ENCODE measurements at regions not wholly inside any gene's neighbourhood (a gene's known extent, or its start where the extent isn't known, plus 50 kb on each side); places are given as distances from the start of the nearest gene placed in this dataset.

GRCh38 chr22:34035209-34035608 lies 114.9 kb upstream of the LARGE1 start:
- H3K9me3 ChIP-seq (ENCODE audit: control insufficient read depth in 2 of 2, insufficient read depth in 1 of 2, low read length in 1 of 2) = no peaks in the 10 kb centered on the region
- no peaks in the 10 kb centered on the region for H3K27me3 ChIP-seq (ENCODE audit: control insufficient read depth in 2 of 2, insufficient read depth in 1 of 2, low read length in 1 of 2)
- WGBS = 93% methylated on average over 1 of the region's 1 CpG
- H3K4me3 ChIP-seq (ENCODE audit: low read length in 2 of 2) = no peak overlapping the region
- DNase-seq (ENCODE audit: low read depth in 6 of 9, low spot score in 9 of 9) = no peak
- no peak overlapping the region for H3K27ac ChIP-seq (ENCODE audit: low read depth in 1 of 2, low read length in 1 of 2)
- no peaks in the 10 kb centered on the region for H3K36me3 ChIP-seq (ENCODE audit: control insufficient read depth in 2 of 2, insufficient read depth in 2 of 2, low read length in 1 of 2)
- H3K4me1 ChIP-seq (ENCODE audit: control insufficient read depth in 2 of 2, insufficient read depth in 2 of 2, low read length in 2 of 2) = no peaks in the 10 kb centered on the region

DNA sequence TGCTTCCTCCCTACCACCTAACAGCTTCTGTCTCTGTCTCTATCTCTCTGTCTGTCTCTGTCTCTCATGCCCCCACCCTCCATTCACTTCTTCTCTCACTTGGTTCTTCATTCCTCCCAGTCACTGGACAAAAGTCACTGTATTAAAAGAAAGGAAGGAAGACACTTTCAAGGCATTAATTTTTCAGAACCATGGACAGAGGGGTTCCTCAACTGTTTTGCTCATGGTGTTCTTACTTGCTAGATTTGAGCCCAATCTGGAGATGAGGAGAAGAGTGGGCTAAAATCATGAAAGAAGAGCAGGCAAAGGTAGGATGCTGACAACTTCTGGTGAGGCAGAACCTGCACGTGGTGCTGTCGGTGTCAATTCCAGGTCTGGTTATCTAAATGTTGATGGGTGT lies 116.7 kb upstream of the LARGE1 start:
- H3K4me3 ChIP-seq (ENCODE audit: low read length in 2 of 2) = no peak overlapping the region
- no peak for DNase-seq (ENCODE audit: low read depth in 6 of 9, low spot score in 9 of 9)
- 66% methylated on average over 2 of the region's 2 CpGs for WGBS
- no peaks in the 10 kb centered on the region for H3K27me3 ChIP-seq (ENCODE audit: control insufficient read depth in 2 of 2, insufficient read depth in 1 of 2, low read length in 1 of 2)
- H3K4me1 ChIP-seq (ENCODE audit: control insufficient read depth in 2 of 2, insufficient read depth in 2 of 2, low read length in 2 of 2) = no peaks in the 10 kb centered on the region
- H3K36me3 ChIP-seq (ENCODE audit: control insufficient read depth in 2 of 2, insufficient read depth in 2 of 2, low read length in 1 of 2) = no peaks in the 10 kb centered on the region
- H3K9me3 ChIP-seq (ENCODE audit: control insufficient read depth in 2 of 2, insufficient read depth in 1 of 2, low read length in 1 of 2) = no peaks in the 10 kb centered on the region
- H3K27ac ChIP-seq (ENCODE audit: low read depth in 1 of 2, low read length in 1 of 2) = no peak overlapping the region

- WGBS = 86% methylated on average over 11 of the region's 11 CpGs
These were observed 118.7 kb upstream of the LARGE1 start for GRCh38 chr22:34038801-34039555.

DNA sequence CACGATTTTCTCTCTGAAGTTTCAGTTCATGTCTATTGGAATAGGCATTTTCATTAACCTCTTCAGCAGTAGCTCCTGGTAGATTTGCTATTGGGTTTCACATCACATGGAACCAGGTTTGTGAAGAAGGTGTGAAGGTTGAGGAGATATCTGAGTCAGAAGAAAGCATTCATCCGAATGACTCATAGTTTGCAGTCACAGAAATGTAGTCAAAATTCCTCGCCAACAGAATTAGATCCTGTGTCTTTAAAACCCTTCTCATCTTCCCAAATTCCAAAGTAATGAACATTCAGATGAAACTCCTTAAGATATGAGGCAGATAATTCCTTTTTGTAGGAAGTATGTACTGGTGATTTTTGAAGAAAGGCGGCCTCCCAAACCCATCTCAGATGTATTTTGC lies 125.0 kb upstream of the LARGE1 start:
- DNase-seq (ENCODE audit: low read depth in 6 of 9, low spot score in 9 of 9) = no peak
- WGBS = 89% methylated on average over 4 of the region's 4 CpGs
- no peaks in the 10 kb centered on the region for H3K9me3 ChIP-seq (ENCODE audit: control insufficient read depth in 2 of 2, insufficient read depth in 1 of 2, low read length in 1 of 2)
- H3K27ac ChIP-seq (ENCODE audit: low read depth in 1 of 2, low read length in 1 of 2) = no peak overlapping the region
- no peaks in the 10 kb centered on the region for H3K36me3 ChIP-seq (ENCODE audit: control insufficient read depth in 2 of 2, insufficient read depth in 2 of 2, low read length in 1 of 2)
- H3K27me3 ChIP-seq (ENCODE audit: control insufficient read depth in 2 of 2, insufficient read depth in 1 of 2, low read length in 1 of 2) = no peaks in the 10 kb centered on the region
- H3K4me3 ChIP-seq (ENCODE audit: low read length in 2 of 2) = no peak overlapping the region
- no peaks in the 10 kb centered on the region for H3K4me1 ChIP-seq (ENCODE audit: control insufficient read depth in 2 of 2, insufficient read depth in 2 of 2, low read length in 2 of 2)

More at GRCh38 chr22:34038801-34039555, 118.7 kb upstream of the LARGE1 start:
- no peaks in the 10 kb centered on the region for H3K36me3 ChIP-seq (ENCODE audit: control insufficient read depth in 2 of 2, insufficient read depth in 2 of 2, low read length in 1 of 2)
- DNase-seq (ENCODE audit: low read depth in 6 of 9, low spot score in 9 of 9) = no peak
- H3K9me3 ChIP-seq (ENCODE audit: control insufficient read depth in 2 of 2, insufficient read depth in 1 of 2, low read length in 1 of 2) = no peaks in the 10 kb centered on the region
- no peaks in the 10 kb centered on the region for H3K27me3 ChIP-seq (ENCODE audit: control insufficient read depth in 2 of 2, insufficient read depth in 1 of 2, low read length in 1 of 2)
- no peak overlapping the region for H3K27ac ChIP-seq (ENCODE audit: low read depth in 1 of 2, low read length in 1 of 2)
- no peak overlapping the region for H3K4me3 ChIP-seq (ENCODE audit: low read length in 2 of 2)
- no peaks in the 10 kb centered on the region for H3K4me1 ChIP-seq (ENCODE audit: control insufficient read depth in 2 of 2, insufficient read depth in 2 of 2, low read length in 2 of 2)

DNA sequence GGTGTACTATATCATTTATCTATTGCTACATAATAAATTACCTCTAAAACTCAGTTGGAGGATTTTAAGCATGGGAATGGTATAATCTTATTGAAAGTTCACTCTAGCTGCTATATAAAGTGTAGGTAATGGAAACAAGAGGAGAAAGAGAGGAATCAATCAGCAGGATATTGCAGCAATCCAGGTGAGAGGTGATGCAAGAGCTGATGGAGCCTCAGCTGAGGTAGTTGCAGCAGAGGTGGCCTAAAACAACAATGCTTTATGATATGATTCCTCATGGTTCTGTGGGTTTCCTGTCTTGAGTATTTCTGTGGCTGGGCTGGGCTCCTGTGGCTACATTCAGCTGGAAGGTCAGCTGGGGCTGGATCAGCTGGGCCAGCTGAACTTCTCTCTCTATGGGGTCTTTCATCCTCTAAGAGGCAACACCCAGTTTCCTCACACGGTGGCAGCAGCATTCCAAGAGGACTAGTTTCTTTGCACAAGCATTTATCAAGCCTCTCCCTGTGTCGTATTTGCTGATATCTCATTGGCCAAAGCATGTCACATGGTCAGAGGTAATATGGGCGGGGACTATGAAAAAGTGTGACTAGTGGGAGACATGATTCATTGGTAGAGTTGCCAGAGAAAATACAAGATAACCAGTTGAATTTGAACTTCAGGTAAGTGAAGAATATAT lies 135.4 kb upstream of the LARGE1 start:
- Histone ChIP-seq H3K4me3 (ENCODE audit: low read length in 2 of 2) (no peak overlapping the region), H3K4me1 (ENCODE audit: control insufficient read depth in 2 of 2, insufficient read depth in 2 of 2, low read length in 2 of 2) (no peaks in the 10 kb centered on the region), H3K27me3 (ENCODE audit: control insufficient read depth in 2 of 2, insufficient read depth in 1 of 2, low read length in 1 of 2) (no peaks in the 10 kb centered on the region), H3K27ac (ENCODE audit: low read depth in 1 of 2, low read length in 1 of 2) (no peak overlapping the region), H3K36me3 (ENCODE audit: control insufficient read depth in 2 of 2, insufficient read depth in 2 of 2, low read length in 1 of 2) (no peaks in the 10 kb centered on the region), H3K9me3 (ENCODE audit: control insufficient read depth in 2 of 2, insufficient read depth in 1 of 2, low read length in 1 of 2) (no peaks in the 10 kb centered on the region)
- 52% methylated on average over 3 of the region's 3 CpGs for WGBS
- no peak for DNase-seq (ENCODE audit: low read depth in 6 of 9, low spot score in 9 of 9)

- DNase-seq (ENCODE audit: low read depth in 6 of 9, low spot score in 9 of 9) = no peak
- no peaks in the 10 kb centered on the region for H3K27me3 ChIP-seq (ENCODE audit: control insufficient read depth in 2 of 2, insufficient read depth in 1 of 2, low read length in 1 of 2)
- no peak overlapping the region for H3K4me3 ChIP-seq (ENCODE audit: low read length in 2 of 2)
- no peaks in the 10 kb centered on the region for H3K9me3 ChIP-seq (ENCODE audit: control insufficient read depth in 2 of 2, insufficient read depth in 1 of 2, low read length in 1 of 2)
- H3K36me3 ChIP-seq (ENCODE audit: control insufficient read depth in 2 of 2, insufficient read depth in 2 of 2, low read length in 1 of 2) = no peaks in the 10 kb centered on the region
- 85% methylated on average over 4 of the region's 4 CpGs for WGBS
- no peak overlapping the region for H3K27ac ChIP-seq (ENCODE audit: low read depth in 1 of 2, low read length in 1 of 2)
- H3K4me1 ChIP-seq (ENCODE audit: control insufficient read depth in 2 of 2, insufficient read depth in 2 of 2, low read length in 2 of 2) = no peaks in the 10 kb centered on the region
These were observed 137.4 kb upstream of the LARGE1 start for GRCh38 chr22:34057726-34058125.

DNA sequence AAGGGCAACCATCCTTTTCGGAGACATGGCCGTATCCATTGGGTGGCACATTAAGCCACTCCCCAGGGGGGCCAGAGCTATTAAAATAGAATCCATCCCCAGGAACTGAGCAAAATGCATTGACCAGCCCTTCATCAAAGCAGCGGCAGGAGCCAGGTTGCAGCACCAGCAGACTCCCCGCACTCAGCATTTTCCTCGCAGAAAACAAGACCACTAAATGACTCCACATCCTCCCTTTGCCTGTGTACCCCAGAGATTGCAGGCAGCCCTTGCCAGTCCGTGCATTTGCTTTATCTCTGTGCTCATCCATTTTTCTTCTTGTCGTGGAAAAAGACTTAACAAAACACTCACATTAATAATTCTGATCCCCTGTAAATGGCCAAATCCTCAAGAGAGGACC lies 144.4 kb upstream of the LARGE1 start:
- no peaks in the 10 kb centered on the region for H3K27me3 ChIP-seq (ENCODE audit: control insufficient read depth in 2 of 2, insufficient read depth in 1 of 2, low read length in 1 of 2)
- H3K9me3 ChIP-seq (ENCODE audit: control insufficient read depth in 2 of 2, insufficient read depth in 1 of 2, low read length in 1 of 2) = no peaks in the 10 kb centered on the region
- no peak for DNase-seq (ENCODE audit: low read depth in 6 of 9, low spot score in 9 of 9)
- no peak overlapping the region for H3K27ac ChIP-seq (ENCODE audit: low read depth in 1 of 2, low read length in 1 of 2)
- 84% methylated on average over 7 of the region's 7 CpGs for WGBS
- H3K4me1 ChIP-seq (ENCODE audit: control insufficient read depth in 2 of 2, insufficient read depth in 2 of 2, low read length in 2 of 2) = no peaks in the 10 kb centered on the region
- no peak overlapping the region for H3K4me3 ChIP-seq (ENCODE audit: low read length in 2 of 2)
- no peaks in the 10 kb centered on the region for H3K36me3 ChIP-seq (ENCODE audit: control insufficient read depth in 2 of 2, insufficient read depth in 2 of 2, low read length in 1 of 2)

- DNase-seq (ENCODE audit: low read depth in 6 of 9, low spot score in 9 of 9) = no peak
- Histone ChIP-seq H3K9me3 (ENCODE audit: control insufficient read depth in 2 of 2, insufficient read depth in 1 of 2, low read length in 1 of 2) (no peaks in the 10 kb centered on the region), H3K27me3 (ENCODE audit: control insufficient read depth in 2 of 2, insufficient read depth in 1 of 2, low read length in 1 of 2) (no peaks in the 10 kb centered on the region), H3K4me3 (ENCODE audit: low read length in 2 of 2) (no peak overlapping the region), H3K36me3 (ENCODE audit: control insufficient read depth in 2 of 2, insufficient read depth in 2 of 2, low read length in 1 of 2) (no peaks in the 10 kb centered on the region), H3K27ac (ENCODE audit: low read depth in 1 of 2, low read length in 1 of 2) (no peak overlapping the region), H3K4me1 (ENCODE audit: control insufficient read depth in 2 of 2, insufficient read depth in 2 of 2, low read length in 2 of 2) (no peaks in the 10 kb centered on the region)
- WGBS = 88% methylated on average over 7 of the region's 7 CpGs
These were observed 146.8 kb upstream of the LARGE1 start for GRCh38 chr22:34067031-34067430.

DNA sequence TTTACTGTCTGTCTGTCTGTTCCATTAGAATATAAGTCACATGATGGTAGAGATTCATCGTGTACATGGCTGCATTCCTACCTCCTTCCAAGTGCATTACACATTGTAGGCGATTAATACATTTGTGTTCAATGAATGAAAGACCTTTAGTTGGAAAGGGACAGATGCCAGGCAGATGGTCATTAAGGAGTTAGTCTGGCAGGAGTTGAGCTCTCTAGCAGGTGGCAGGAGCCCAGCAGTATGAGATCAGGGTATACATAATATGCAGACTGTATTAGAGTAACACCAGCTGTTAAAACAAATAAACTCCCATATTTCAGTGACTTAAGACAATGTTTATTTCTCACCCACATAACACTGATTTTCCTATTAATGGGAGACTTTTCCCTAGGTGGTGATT lies 147.7 kb upstream of the LARGE1 start:
- H3K4me3 ChIP-seq (ENCODE audit: low read length in 2 of 2) = no peak overlapping the region
- 47% methylated on average over 2 of the region's 2 CpGs for WGBS
- no peak overlapping the region for H3K27ac ChIP-seq (ENCODE audit: low read depth in 1 of 2, low read length in 1 of 2)
- no peaks in the 10 kb centered on the region for H3K27me3 ChIP-seq (ENCODE audit: control insufficient read depth in 2 of 2, insufficient read depth in 1 of 2, low read length in 1 of 2)
- H3K9me3 ChIP-seq (ENCODE audit: control insufficient read depth in 2 of 2, insufficient read depth in 1 of 2, low read length in 1 of 2) = no peaks in the 10 kb centered on the region
- H3K36me3 ChIP-seq (ENCODE audit: control insufficient read depth in 2 of 2, insufficient read depth in 2 of 2, low read length in 1 of 2) = no peaks in the 10 kb centered on the region
- DNase-seq (ENCODE audit: low read depth in 6 of 9, low spot score in 9 of 9) = no peak
- H3K4me1 ChIP-seq (ENCODE audit: control insufficient read depth in 2 of 2, insufficient read depth in 2 of 2, low read length in 2 of 2) = no peaks in the 10 kb centered on the region

Measured in thymus (tissue), 11 donors.